Body of pancreas (tissue), 4 donors: ENCODE measurements at regions not wholly inside any gene's neighbourhood (a gene's known extent, or its start where the extent isn't known, plus 50 kb on each side); places are given as distances from the start of the nearest gene placed in this dataset.

Experiments used
- CTCF ChIP-seq, 7 experiments: fragments of 450-650 bp in 4 of 7; fragments of 200-600 bp in 3 of 7; sonication (generic) in 3 of 7; IDR thresholded peaks; one replicate each; pipeline ENCODE4 v1.5.1; 2016 to 2019; ENCODE audit warnings: antibody characterized with exemption in 7 of 7
- POLR2A ChIP-seq, 3 donors: fragments of 450-650 bp; IDR thresholded peaks; one replicate each; pipeline ENCODE4 v1.6.1; 2016; ENCODE audit warnings: antibody characterized with exemption in 3 of 3, mild to moderate bottlenecking in 2 of 3

DNA sequence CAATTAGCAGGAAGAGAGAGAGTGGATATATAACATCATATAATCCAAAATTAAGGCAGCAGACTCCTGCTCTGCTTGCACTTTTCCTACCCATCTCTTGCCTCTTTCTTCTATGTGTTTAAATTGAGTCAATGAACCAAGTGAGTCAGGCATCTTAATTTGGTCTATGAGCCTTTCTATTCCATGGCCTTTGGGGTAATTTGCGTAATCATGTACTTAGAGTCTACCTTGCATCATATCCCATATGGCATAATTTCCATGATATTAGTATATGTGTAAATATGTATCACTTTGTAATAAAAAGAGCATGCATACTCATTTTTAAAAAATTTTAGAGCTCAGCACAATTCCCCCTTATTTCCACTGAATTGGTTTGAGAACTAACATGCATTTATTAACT is 555.2 kb downstream of the STK39 start:
- TF ChIP-seq CTCF (IDR thresholded peaks at IDR 0.05): no peak
- TF ChIP-seq POLR2A (IDR thresholded peaks at IDR 0.05): no peak
